Activated CD8-positive, alpha-beta memory T cell treated with anti-CD3 and anti-CD28 coated beads for 36 hours (primary cell): ENCODE measurements at regions not wholly inside any gene's neighbourhood (a gene's known extent, or its start where the extent isn't known, plus 50 kb on each side); places are given as distances from the start of the nearest gene placed in this dataset.

Experiments
- CTCF ChIA-PET: fragments of 350-600 bp; sonication (Branson Sonifier 250); formaldehyde crosslinking; loops from one replicate; lab custom pipeline; 2021; ENCODE audit warnings: antibody characterized with exemption; lab: Charles Lee
- POLR2A ChIA-PET: fragments of 350-600 bp; sonication (Branson Sonifier 250); formaldehyde crosslinking; loops from one replicate; lab custom pipeline; 2021; ENCODE audit warnings: antibody characterized with exemption; lab: Charles Lee

DNA sequence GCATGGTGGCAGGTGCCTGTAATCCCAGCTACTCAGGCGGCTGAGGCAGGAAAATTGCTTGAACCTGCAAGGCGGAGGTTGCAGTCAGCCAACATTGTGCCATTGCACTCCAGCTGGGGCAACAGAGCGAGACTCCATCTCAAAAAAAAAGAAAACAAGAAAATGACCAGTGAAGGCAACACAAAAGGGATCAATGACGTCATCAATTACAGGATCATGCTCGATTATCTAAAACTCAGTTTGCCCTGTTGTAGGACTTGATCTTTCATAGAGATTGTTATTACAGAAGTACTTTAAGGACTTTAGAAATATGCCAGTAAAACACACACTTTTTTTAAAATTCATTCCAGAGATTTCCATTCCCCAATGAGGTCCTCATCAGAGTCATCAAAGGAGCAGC is 147.8 kb downstream of the ETS2 start:
- ChIA-PET CTCF (no interaction called here), POLR2A (no interaction called here)

GRCh38 chr21:38952890-38953289 is 147.2 kb downstream of the ETS2 start:
- ChIA-PET POLR2A (no interaction called here), CTCF (no interaction called here)

DNA sequence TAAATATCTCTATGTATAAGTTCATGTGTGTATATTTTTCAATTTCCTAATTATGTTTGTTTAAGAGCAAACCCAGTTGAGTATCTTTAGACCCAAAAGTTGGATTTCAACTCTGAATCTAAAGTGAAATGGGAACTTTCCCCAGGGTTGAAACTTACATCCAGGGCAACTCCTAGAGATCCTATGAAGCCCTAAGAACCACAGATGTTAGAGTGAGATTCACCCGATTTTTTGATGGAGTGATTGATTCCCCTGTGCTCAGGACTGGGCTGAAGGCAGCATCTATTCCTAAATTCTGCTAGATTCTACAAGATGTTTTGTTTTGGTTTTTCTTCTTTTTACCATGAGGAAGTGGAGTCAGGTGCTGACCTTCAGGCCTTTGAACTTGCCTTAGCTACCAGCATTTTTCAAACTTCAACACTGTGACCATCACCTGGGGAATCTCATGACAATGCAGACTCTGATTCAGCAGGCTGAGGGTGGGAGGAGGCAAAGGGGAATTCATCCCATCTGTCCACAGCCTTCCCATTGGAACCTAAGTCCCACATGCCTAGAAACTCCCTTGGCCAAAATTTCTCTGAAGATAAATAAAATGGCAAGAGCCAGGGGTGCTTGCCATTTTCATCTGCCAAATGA is 145.5 kb downstream of the ETS2 start:
- ChIA-PET POLR2A (no interaction called here), CTCF (no interaction called here)

GRCh38 chr21:38950435-38951094 is 144.8 kb downstream of the ETS2 start:
- ChIA-PET POLR2A (no interaction called here), CTCF (no interaction called here)

GRCh38 chr21:38949070-38949380 is 143.3 kb downstream of the ETS2 start:
- CTCF ChIA-PET, result no interaction called here

DNA sequence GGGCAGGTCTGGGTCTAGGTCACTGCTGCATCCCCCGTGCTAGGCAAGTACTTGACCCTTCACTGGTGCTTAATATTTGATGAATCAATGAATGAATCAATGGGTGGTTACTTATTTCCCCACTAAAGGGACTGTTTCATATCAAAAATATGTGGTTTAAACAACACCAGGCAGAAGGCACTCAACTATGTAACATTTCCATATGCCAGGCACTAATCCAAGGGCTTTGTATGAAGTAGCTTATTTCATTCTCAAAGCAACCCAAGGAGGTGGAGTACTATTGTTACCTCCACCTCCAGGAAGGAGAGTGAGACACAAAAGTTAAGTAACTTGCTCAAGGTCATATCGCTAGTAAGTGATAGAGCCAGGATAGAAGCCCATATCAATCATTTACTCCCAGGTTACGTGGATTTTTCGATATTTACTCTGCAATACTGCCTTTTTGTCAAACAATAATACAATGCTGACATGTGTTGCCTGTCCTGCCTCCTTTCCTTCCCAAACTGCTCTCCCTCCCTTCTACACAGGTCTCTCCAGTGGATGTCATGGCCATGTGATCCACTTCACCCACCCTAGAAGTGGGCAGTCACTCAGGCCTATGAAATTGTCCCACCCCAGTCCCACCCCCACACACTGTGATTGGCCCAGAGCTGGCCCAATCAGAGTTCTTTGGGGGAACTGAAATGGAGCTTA is 142.8 kb downstream of the ETS2 start:
- CTCF ChIA-PET, result no interaction called here
- POLR2A ChIA-PET, result no interaction called here

More at GRCh38 chr21:38949070-38949380, 143.3 kb downstream of the ETS2 start:
- POLR2A ChIA-PET, result no interaction called here

DNA sequence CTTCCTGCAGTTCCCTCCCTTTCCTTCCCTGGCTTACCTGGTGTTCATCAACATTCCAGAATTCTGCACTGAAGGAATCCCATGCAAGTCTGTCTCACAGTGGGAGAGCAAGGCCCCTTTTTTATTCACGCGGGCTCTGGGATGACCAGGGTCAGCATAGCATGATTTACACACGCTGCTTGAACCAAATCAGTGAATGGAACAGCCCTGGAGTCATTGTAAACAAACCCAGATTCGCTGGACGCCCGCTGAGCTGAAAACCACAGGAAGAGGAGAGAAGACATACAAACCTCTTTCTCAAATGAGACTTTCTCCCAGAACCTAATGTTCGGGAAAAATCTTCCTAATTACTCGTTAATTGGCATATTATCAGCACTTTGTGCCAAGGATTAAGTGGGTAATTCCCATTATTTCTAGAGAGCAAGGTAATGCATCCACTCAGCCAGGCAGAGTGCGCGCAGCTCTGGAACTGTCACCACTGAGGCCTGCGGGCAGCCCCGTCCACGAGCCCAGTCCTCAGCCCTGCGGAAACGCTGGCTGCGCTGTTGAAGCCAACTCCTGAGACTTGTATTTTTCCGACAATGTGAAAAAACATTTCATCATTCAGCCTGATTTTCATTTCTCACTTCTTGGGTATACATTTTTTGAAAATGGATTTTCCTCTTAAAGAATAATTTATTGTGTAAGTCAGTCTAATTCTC is 140.0 kb downstream of the ETS2 start:
- POLR2A ChIA-PET, result no interaction called here

GRCh38 chr21:38944903-38945302 is 139.2 kb downstream of the ETS2 start:
- ChIA-PET POLR2A (no interaction called here), CTCF (no interaction called here)

More for the DNA sequence above, 140.0 kb downstream of the ETS2 start:
- CTCF ChIA-PET, result no interaction called here

GRCh38 chr21:38944402-38944801 is 138.7 kb downstream of the ETS2 start:
- CTCF ChIA-PET, result no interaction called here
- POLR2A ChIA-PET, result no interaction called here

DNA sequence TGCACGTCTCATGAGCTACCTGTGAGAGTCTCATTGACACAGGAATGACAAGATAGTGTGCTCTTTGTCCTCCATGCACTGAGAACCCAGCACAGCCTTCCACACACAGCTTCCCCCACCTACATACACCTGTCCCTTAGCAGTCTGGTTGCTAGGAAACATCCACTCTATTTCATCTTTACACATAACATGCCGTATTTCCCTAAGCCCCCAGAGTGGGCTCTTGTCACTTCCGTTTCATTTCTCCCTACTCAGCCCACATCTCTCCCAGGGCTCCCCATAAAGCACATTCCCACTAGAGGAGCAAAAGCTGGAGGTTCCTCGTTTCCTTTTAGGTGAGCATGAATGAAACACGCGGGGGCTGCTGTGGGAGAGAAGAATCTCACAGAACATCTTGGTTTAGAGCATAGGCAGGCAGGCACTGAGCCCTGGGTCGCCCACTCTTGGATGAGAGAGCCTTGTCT is 137.1 kb downstream of the ETS2 start:
- ChIA-PET CTCF (no interaction called here), POLR2A (no interaction called here)

GRCh38 chr21:38938769-38939168 is 133.0 kb downstream of the ETS2 start:
- ChIA-PET CTCF (no interaction called here), POLR2A (no interaction called here)

GRCh38 chr21:38938343-38938742 is 132.6 kb downstream of the ETS2 start:
- POLR2A ChIA-PET, result no interaction called here

DNA sequence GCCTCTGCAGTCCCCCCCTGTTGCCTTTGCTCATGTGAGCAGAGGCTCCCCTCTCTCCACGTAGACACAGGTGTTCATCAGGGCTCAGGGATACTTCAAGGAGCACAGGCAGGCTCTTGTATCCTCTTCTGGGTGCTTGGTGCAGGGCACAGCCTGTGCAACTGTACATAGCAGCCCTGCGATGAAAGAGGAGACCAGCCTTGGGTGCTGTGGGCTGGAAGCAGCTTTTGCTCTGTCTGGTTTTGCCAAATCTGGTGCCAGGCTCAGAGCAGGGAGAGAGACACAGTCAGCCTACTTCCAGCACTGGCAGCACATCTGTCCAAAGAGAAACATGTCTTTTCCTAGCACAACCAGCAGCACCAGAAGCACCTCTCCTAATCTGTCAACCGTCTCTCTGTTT is 132.1 kb downstream of the ETS2 start:
- POLR2A ChIA-PET, result no interaction called here
- CTCF ChIA-PET, result no interaction called here

More at GRCh38 chr21:38938343-38938742, 132.6 kb downstream of the ETS2 start:
- CTCF ChIA-PET, result no interaction called here

DNA sequence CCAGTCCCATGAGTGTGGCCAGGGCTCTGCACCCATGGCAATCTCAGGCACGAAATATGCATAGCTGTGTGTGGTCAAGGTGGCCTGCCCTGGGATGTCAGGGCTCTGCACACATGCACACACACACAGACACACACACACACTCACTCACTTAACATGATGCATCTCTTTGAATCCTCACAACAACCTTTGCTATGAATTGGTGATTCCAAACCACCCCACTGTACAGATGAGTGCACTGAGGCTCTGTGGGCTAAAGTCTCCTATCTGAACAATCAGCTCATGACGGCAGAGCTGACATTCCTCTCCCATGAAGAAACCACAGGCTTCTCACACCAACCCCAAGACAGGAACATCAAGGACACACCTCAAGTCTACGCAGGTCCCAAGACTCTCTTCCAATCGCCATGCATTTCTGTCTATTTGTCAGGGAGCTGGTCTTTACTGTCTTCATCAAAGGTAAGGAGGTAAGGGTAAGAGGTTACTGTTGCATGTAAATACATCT is 131.6 kb downstream of the ETS2 start:
- POLR2A ChIA-PET, result no interaction called here
- CTCF ChIA-PET, result no interaction called here

DNA sequence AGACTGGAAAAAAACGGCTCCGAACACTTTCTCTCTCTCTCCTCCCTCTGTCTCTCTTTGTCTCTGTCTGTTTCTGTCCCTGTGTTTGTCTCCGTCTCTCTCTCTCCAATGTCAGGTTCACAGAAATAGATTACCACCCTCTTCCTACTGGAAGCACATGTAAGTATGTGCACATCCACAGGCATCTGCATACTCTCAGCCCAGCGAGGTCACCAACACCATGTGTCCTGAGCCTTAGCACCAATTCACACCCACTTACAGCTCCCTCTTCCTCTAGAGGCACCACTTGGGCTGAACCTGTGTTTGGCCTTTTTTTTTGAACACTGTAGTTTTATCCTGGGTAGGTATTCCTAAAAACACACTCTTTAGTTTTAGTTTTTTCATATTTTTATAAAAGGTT is 130.5 kb downstream of the ETS2 start:
- CTCF ChIA-PET, result interaction anchor here (1.2 kb wide), 1 partner anchor 11 kb away, joined by 3 read pairs; no protein-coding TSS in a partner anchor
- POLR2A ChIA-PET, result no interaction called here

DNA sequence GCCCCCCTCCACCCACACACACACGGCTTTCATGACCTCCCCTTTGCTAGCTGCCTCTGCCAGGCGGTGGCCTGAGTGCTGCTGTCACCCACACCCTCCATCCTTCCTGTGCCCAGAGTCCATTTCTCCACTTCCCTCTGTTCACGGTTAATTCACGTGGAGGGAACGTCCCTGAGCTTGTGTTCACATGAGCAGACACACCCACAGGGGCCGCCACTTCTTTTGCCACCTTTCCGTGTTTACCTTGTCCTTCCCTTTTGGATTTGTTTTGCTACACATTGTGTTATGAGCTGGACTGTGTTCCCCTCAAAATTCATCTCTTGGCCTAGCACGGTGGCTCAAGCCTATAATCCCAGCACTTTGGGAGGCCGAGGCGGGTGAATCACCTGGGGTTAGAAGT is 128.0 kb downstream of the ETS2 start:
- CTCF ChIA-PET, result no interaction called here
- POLR2A ChIA-PET, result no interaction called here

GRCh38 chr21:38931291-38931690 is 125.6 kb downstream of the ETS2 start:
- CTCF ChIA-PET, result no interaction called here

DNA sequence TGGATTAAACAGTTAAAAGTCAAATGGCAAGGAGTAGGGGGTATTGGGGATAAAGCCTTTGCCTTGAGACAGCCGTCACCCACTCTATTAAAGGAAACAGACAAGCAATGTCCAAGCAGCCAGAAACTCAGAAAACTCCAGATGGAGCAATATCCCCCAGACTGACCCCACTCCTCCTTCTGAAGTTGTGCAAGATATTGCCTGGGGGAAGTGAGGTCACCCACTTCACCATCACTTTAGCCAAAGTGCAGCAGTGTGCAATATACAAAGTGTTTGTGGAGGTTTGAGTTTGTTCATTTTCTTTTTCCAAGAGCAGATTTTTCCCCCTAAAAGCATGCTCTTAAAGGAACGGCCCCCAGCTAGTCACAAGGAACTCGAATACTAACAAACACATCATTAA is 125.1 kb downstream of the ETS2 start:
- CTCF ChIA-PET, result no interaction called here

More at GRCh38 chr21:38931291-38931690, 125.6 kb downstream of the ETS2 start:
- POLR2A ChIA-PET, result no interaction called here

DNA sequence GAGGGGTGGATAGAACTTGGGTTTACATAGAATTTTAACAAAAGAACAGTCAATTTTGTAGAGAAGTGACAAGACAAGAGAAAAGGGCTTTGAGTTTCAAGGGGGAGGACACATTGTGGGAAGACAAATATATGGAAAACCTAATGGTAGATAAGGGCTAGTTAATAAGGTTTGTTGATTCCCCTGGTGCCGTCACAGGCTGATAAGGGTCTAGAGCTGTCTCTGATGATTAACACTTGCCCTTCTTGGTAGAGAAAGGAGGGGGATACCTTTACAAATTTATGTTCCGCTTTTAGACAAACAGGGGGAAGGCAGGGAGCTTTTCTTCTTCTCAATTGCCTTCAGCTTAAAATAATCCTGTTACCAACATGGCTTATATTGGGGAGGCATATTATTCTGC is 124.3 kb downstream of the ETS2 start:
- ChIA-PET POLR2A (no interaction called here), CTCF (no interaction called here)

More for the DNA sequence above, 125.1 kb downstream of the ETS2 start:
- POLR2A ChIA-PET, result no interaction called here

DNA sequence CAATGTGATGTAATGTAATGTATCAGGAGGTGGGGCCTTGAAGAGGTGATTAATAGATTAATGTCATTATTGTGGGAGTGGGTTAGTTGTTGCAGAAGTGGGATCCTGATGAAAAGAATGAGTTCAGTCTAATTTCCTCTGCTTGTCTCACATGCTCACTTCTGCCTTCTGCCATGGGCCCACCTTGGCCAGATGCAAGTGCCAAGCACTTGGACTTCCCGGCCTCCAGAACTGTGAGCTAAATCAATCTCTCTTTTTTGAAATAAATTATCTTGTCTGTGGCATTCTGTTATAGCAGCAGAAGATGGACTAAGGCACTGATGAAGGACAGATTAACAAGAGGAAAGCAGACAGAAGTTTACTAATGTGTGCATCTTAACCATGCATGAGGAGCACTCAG is 123.9 kb downstream of the ETS2 start:
- ChIA-PET POLR2A (no interaction called here), CTCF (no interaction called here)
